IMR-90 (cell line): ENCODE measurements at regions not wholly inside any gene's neighbourhood (a gene's known extent, or its start where the extent isn't known, plus 50 kb on each side); places are given as distances from the start of the nearest gene placed in this dataset.

Experiments used
- CTCF ChIP-seq: conservative IDR thresholded peaks from 2 replicates; pipeline ENCODE4 v1.5.1; 2012; ENCODE audit warnings: mild to moderate bottlenecking, low read depth, low read length, improper control_type of control experiment
- FOS ChIP-seq: fragments of 150-350 bp; IDR thresholded peaks from 2 replicates; pipeline ENCODE4 v1.6.1; 2016; ENCODE audit warnings: low read depth, low read length
- MAZ ChIP-seq: IDR thresholded peaks from 2 replicates; pipeline ENCODE4 v1.6.1; 2012; ENCODE audit warnings: low read depth, mild to moderate bottlenecking, low read length, improper control_type of control experiment, moderate library complexity, borderline replicate concordance
- MXI1 ChIP-seq: IDR thresholded peaks from 2 replicates; pipeline ENCODE4 v1.6.1; 2012; ENCODE audit warnings: low read depth, mild to moderate bottlenecking, low read length, moderate library complexity, borderline replicate concordance
- POLR2A ChIP-seq: IDR thresholded peaks from 2 replicates; pipeline ENCODE4 v1.6.1; 2012; ENCODE audit warnings: mild to moderate bottlenecking, low read depth, low read length
- RFX5 ChIP-seq: IDR thresholded peaks from 2 replicates; pipeline ENCODE4 v1.8.0; 2012; ENCODE audit warnings: low read depth, mild to moderate bottlenecking, low read length, moderate library complexity
- SMC3 ChIP-seq: fragments of 150-350 bp; IDR thresholded peaks from 2 replicates; pipeline ENCODE4 v1.6.1; 2016; ENCODE audit warnings: low read depth, mild to moderate bottlenecking, antibody characterized with exemption, low read length, moderate library complexity

- TF ChIP-seq MAZ (no peak), POLR2A (no peak), MXI1 (no peak), CTCF (no peak), FOS (no peak), RFX5 (no peak), SMC3 (no peak)
These were observed 109.3 kb upstream of the B3GAT2 start for GRCh38 chr6:71066153-71066552.
